ENCODE measurements at regions not wholly inside any gene's neighbourhood (a gene's known extent, or its start where the extent isn't known, plus 50 kb on each side); places are given as distances from the start of the nearest gene placed in this dataset.
"Not testable (repeated sequence)": the region's sequence is repeated elsewhere in the genome, so short reads cannot be mapped to it uniquely, and the experiment has no call there.

GRCh38 chr17:77562361-77562760 is 396.1 kb upstream of the TNRC6C start:
- DNase-seq: not testable (repeated sequence)

- DNase-seq: no peak
Observed at GRCh38 chr17:77563439-77564102, 394.9 kb upstream of the TNRC6C start.

- no peak for DNase-seq
Observed at GRCh38 chr17:77564278-77564920, 394.1 kb upstream of the TNRC6C start.

GRCh38 chr17:77565166-77565565 is 393.3 kb upstream of the TNRC6C start:
- DNase-seq: no peak

DNA sequence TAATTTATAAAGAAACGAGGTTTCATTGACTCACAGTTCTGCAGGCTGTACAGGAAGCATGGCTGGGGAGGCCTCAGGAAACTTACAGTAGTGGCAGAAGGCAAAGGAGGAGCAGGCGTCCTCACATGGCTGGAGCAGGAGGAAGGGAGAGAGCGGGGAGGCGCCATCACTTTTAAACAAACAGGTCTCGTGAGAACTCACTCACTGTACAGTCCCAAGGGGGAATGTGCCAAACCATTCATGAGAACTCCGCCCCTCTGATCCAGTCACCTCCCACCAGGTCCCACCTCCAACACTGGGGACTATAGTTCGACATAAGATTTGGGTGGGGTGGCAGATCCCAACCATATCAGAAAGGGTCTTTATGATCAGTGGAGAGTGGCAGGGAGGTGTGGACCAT is 392.4 kb upstream of the TNRC6C start:
- no peak for DNase-seq

- DNase-seq: no peak
Observed at GRCh38 chr17:77566566-77567138, 391.9 kb upstream of the TNRC6C start.

DNA sequence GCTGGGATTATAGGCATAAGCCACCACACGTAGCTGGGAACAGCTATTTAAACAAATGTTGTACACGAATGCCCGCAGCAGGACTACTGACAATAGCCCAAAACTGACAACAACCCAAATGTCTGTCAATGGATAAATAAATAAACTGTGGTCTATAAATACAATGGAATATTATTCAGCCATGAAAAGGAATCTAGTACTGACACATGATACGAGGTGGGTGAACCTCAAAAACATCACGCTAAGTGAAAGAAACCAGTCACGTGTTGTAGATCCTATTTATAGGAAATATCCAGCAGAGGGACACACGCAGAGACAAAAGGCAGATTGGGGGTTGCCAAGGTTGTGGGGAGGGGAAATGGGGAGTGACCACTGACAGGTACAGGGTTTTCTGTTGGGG is 390.0 kb upstream of the TNRC6C start:
- no peak for DNase-seq

- DNase-seq: no peak
Observed at GRCh38 chr17:77569846-77570564, 388.5 kb upstream of the TNRC6C start.

GRCh38 chr17:77570565-77570898 is 388.0 kb upstream of the TNRC6C start:
- DNase-seq: no peak

GRCh38 chr17:77571155-77571981 is 387.1 kb upstream of the TNRC6C start:
- no peak for DNase-seq

- no peak for DNase-seq
Observed at GRCh38 chr17:77572065-77572601, 386.4 kb upstream of the TNRC6C start.

- no peak for DNase-seq
Observed at GRCh38 chr17:77572851-77573250, 385.7 kb upstream of the TNRC6C start.

- no peak for DNase-seq
Observed at GRCh38 chr17:77577491-77577890, 381.0 kb upstream of the TNRC6C start.

DNA sequence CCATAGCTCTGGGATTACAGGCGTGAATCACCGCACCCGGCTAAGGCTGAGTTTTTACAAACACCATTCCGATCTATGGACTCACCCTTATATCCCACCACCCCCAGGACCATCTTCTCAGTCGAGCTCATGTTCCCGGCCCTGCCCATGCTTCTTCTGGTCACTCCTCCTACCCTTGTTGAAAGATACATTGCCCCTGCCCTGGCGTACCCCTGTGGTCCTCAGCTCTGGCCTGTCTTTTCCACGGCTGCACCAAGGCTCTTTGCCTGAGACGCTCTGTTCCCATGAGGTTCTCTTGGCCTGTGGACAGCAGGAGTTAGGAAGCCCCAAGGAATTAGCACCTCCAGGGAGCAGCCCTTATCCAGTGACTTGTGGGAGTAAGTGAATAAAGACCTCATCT is 379.4 kb upstream of the TNRC6C start:
- no peak for DNase-seq

- no peak for DNase-seq
Observed at GRCh38 chr17:77579682-77580081, 378.8 kb upstream of the TNRC6C start.

DNA sequence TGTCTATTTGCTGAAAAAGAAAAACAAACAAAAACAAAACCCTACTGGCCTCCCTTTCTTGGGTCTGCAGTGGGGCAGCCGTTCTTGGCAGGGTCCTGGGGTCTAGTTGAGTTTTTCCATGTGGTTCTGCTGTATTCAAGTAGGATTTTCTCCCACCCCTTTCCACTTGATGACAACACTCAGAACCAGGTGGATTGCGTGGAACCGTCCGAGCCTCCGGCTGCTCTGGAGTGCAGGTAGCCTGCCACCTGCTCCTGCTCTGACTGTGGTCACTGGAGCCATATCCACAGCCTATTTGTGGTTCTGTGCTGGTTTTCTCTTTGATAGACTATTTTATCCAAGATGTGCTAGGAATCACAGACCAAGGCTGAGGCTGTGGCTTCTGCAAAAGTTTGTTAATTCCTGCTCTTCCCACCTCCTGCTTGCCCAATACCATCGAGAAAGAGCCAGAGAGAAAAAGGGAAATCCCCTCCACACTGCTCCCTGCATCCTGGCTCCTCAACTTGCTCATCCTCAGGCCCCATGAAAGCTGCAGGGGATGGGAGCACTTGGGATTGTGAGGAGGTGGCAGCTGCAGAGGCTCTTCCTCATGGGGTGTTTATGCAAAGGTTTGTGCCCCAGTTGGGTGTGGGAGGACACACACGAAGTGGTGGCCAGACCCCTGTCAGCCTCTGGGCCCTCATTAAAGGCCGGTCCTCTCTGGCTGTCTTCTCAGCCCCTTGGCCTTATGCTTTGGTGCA is 377.8 kb upstream of the TNRC6C start:
- DNase-seq: no peak

DNA sequence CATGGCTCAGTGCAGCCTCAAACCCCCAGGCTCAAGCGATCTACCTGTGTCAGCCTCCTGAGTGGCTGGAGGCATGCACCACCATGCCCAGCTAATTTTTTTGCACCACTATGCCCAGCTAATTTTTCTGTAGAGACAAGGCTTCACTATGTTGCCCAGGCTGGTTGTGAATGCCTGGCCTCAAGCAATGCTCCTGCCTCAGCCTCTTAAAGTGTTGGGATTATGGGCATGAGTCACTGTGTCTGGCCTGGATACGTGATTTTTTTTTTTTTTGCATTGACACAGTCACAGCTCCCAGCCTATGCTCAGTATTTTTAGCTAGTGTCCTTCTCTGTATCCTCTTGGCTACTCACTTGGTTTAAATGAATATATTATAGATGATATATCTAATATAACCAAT is 377.0 kb upstream of the TNRC6C start:
- no peak for DNase-seq

GRCh38 chr17:77585142-77585860 is 373.2 kb upstream of the TNRC6C start:
- no peak for DNase-seq

DNA sequence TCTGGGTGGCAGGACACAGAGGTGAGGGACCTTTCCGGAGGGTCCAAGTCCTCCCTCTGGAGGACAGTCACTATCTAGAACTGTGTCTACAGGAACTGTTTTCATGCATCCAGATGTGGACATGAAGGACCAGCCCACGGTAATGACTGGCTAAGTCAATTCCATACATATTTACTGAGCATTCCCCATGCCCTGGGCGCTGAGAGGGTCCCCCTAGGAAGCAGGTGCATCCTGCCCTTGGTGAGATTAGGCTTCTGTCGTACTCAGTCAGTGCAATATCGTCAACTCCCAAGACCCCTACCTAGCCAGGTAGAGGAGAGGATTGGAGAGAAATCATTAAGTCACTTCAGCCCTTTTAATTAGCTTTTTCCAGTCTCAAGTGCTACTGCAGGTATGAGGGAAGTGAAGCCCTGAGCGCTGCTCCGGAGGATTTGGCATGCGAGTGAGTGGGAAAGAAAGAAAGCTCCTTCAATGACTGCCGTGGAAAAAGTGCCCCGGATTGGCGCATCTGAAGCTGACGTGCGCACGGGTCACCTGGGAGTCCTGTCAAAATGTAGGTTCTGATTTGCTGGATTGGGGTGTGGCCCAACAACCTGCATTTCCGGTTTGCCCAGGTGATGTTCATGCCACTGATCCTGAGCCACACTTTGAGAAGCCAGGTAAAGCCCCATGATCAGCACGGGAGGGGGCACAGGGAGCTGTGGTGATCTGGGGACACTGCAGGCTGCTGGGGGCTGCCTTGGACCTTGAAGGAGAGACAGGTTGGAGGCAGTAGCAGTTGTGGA is 367.4 kb upstream of the TNRC6C start:
- DNase-seq: no peak

DNA sequence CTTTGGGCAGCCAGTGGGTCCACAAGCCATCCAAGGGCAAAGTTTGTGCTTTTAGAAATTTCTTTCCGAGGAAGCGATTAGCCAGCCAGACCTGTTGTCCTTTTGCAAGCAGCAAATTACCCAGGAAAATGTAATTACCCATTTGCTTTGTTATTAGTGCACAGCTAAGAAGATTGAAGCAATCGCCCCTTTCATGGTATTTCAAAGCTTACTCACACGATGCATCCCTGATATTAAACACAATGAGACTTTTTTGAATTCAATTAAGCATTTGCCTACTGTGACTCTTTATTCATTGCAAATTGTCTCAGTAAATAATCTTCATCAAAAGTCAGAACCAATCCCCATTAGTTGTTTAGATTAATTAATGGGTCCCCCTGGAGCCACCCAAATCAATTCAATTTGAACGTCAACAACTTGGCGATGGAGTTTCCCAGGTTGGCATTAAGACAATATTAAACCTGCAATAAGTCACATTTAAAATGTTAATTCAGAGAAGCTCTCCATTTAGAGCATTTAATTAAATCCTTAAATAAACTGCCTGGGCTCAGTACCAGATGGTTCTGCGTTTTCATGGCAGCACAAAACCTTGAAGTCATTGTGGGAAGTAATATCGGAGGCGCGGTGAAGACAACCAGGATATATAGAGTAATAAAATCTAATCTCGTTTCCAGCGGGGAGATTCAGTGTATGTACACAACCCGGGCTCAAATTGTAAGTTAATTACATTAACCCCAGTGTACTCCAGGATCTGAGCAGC is 366.2 kb upstream of the TNRC6C start:
- DNase-seq: no peak

All from NCI-H146 (cell line).